ENCODE measurements at regions not wholly inside any gene's neighbourhood (a gene's known extent, or its start where the extent isn't known, plus 50 kb on each side); places are given as distances from the start of the nearest gene placed in this dataset.
"Not testable (repeated sequence)": the region's sequence is repeated elsewhere in the genome, so short reads cannot be mapped to it uniquely, and the experiment has no call there.

DNA sequence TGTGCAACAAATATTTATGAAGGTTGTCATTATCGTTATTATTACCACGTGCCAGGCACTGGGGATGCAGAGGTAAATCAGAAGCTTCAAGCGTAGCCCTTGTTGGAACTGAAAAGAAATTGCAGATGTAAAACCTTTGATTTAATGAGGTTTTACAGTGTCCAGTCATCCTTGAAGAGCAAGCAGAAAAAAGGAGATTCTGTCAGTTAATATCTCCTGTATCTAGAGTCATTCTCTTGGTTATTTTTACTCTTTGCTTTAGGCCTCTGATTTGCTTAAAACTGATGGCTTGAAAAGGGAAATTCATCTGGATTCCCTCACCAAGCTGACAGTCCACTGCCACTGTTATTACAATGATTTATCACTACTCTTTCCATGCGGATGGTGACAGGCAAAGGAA is 179.3 kb downstream of the GALC start:
- no peak for DNase-seq

DNA sequence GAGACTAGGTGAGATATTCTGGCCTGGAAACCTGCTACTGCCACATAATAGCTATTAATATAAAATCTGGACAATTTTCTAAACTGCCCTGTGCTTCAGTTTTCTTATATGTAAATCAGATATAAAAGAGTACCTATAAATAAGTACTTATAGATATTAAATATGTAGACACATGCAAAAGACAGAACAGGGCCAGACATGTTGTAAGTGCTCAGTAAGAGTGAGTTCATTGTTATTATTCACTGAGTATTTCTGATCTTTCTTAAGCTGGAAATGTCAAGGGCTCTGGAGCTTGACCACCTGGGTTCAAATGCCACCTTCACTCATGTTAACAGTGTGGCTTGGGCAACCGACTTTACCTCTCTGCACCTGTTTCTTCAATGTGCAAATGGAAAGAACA is 179.8 kb downstream of the GALC start:
- no peak for DNase-seq

DNA sequence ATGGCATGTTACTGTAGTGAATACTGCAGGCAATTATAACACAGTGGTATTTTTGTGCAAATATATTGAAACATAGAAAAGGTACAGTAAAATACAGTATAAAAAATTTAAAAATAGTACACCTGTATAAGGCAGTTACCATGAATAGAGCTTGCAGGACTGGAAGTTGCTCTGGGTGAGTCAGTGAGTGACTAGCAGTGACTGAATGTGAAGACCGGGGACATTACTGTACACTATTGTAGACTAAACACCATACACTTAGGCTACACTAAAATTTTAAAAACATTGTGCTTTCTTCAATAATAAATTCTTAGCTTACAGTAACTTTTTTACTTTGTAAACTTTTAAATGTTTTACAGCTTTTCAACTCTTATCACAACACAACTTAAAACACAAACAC is 181.7 kb downstream of the GALC start:
- no peak for DNase-seq

DNA sequence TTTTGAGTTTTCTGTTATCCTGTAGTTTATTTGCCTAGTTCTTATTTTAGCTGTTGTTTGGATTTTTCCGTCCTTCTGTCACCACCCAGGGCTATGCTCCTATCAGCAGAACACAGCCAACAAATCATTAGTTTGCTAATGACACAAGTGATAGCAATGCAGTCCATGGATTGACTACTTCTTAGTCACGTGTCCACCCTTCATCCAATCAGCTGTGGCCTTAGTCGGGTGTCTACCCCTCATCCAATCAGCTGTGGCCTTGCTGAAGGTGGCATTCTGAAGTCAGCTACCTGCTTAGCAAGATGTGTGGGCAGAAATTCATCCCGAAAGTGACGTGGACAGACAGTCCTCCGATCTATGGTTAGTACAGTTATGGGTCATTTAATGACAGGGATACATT is 182.3 kb downstream of the GALC start:
- no peak for DNase-seq

DNA sequence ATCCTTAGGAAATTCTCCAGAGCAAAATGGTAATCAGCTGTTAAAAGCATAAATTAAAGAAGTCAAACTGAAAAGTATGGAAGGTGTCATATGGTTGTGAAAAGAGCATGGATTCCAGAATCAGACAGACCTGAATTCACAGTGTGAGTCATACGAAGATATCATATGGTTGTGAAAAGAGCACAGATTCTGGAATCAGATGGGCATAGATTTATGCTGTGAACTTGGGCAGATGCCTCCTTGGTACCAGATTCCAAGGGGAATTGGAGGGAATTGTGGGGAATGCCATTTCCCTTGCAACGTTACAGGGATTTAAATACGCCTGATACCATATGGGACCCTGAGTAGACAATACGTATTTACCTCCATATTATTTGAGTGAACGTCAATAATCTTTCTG is 183.7 kb downstream of the GALC start:
- no peak for DNase-seq

DNA sequence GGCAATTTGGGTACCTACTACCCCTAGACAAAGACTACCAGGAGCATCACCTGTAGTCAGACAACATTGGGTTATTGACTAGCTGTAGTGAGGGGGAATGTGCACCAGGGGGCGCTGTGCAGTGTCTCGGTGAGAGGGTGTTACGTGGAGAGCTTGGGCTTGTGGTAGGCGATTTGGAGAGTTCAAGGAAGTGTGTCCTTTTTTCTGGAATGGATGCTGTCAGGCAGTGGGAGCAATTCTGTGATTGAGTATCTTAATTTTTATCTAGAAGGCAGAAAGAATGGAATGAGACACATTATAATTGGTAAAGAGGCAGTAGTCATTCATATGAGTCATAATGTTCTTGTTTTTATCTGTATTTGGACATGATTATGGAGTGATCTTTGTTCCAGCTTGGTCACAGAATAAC is 187.7 kb downstream of the GALC start:
- peak; percentile 31 for DNase-seq

DNA sequence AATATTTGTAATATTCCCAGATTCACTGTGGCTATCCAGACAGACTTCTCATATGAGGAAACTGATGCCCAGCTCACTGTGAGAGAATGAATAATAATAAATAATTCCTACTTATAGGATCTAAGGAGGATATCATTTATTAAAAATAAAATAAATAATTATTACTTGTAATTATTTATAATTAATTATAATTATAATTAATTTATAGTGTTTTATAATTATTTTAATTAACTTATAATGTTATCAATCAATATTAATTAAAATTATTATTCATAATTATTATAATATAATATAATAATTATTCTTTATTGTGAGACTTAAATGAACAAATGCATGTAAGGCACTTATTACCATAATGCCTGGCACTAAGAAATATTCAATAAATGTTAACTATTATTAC is 192.8 kb downstream of the GALC start:
- DNase-seq: no peak

DNA sequence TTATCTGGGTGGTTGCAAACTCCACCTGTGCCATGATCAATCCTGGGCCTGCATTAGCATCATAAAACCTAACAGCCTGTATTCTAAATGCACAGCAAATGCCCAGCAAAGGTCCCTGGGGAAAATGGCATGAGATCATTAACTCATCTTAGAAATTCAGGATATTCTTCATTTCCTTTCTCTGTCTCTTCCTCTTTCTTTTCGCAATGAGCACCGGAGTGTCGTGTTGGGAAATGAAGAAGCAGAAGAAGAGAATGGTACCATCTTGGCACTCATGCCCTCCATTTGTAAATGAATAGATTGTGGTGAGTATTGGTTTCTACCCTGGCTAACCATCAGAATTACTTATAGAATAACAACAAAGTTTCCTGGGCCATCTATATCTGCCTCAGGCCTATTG is 193.6 kb downstream of the GALC start:
- DNase-seq: no peak

DNA sequence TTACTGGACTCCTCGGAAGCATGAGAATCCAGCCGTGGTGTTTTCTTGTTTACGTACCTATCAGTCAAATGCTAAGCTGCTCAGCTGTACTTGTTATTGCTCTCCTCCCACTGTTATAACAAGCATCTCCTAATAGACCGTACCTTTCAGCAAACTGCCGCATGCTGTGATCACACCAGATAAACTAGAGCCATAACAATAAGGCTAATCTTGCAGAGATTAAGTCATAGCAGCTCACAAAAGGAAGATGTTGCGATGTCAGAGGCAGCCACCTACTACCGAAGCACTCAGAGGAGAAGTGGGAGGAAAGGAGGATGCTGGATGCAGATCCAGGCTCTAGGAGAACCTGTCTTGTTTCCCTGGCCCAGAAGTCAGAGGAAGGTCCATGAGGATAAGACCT is 196.0 kb downstream of the GALC start:
- no peak for DNase-seq

DNA sequence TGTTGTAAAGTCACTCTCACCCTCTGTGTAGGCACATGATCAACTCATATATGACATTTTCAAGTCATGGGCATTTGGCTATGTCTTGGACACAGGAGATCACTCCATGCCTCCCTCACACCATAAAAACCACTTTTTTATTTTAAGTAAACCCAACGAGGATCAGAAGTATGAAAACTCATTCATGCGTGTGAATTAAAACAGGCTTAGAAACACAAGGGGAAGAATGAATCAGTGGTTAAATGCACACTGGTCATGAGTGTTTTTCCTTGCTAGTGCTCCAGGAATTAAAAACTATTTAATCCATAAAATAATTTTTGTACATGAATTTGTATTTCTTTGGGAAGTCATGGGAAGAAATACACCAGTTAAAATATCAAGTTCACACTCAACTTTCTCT is 198.4 kb downstream of the GALC start:
- no peak for DNase-seq

DNA sequence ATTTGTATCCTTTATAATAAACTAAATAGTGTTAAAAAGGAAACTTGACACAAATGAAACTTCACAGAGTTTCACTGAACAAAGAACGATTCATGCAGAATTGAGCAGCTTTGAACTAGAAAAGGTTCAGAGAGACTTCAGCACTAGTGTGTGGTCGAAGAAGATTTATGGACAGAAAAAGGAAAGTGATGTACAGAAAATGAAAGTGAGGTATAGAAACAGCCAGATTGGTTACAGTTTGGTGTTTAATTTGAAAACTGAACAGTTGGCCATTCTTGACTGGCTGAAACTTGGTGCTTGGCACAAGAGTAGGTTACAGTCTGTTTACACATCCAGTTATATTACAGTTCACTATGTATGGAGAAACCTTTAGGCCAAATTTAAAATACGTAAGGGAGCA is 207.1 kb downstream of the GALC start:
- DNase-seq: no peak

DNA sequence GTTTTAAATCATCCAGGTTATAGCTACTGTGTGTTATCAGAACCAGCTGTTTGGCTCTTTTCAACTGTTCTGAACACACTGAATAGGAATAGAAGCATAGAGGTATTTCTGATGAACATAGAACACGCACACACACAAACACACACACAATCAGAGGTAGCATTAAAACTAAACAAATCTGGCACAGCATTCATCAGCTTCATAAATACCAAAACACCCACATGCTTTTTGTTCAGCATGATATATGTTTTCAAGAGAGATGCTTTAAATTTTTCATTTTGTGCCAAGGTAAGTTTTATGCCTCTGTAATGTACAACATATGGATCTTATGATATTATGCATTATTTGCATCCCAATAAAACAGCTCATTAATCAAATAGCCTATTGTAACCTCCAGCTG is 208.6 kb downstream of the GALC start:
- DNase-seq: no peak

DNA sequence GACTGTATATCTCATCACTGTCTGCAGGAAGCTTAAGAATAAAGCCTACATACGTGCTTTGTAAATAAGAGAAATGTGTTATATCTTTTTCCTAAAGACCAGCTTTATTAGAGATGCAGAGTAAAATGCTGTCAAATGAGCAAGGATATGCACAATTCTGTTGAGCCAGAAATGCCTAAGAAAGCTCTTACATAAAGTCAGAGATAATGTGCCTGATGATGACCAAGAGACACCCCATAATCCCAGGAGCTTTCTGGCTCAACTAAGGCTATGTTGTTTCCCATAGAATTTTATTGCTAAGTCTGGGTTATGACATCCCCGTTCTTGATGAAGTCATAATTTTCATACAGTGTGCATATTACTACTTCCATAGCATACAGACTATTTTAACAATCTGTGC is 209.9 kb downstream of the GALC start:
- no peak for DNase-seq

DNA sequence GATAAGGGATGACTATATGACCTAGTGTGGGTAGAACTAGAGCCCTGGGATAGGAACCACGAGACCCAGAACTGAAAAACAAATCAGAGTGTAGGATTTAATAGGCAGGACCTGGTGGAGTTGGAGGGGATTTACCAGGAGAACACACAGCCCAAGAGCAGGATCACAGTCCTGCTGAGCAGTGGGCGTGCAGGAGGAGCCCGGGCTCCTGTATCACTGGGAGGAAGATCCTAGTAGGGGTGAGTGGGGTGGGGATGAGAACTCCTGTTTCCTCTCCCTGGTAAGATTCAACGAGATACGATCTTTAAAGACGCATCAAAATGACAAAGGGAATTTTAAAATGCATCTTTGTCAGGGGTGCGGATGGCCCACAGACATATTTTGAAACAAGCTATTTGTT is 220.1 kb downstream of the GALC start:
- DNase-seq: no peak

DNA sequence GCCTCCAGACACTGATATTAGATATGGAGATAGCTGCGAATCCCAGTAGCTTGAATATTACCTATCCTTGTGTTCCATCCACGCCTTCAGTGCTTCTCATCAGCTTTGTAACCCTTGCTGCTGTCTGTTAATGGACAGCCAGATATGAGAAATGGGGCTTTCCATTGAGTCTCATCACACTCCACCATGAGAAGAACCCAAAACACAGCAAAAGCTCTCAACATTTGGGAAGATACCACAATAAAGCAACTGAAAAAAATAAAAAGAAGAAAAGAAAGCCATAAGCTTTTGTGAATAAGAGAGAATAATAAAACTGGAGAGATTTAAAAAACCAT is 225.4 kb downstream of the GALC start:
- no peak for DNase-seq

DNA sequence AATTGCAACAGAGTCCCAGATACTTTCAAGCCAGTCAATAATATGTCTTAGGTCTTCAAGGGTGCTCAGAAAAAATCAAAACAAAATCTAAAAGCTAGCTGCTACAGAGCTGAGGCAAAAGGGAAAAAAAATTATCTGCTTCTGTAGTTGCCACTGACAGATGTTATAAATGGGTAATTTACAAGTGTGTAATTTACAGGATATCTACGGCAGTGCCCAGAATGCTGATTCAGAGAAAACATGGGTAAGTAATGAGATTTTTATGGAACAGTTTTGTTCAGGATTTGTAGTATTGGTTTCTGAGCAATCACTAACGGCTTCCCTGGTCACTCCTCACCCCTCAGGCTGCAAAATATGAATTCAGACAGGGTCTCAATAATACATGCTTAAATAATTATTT is 234.1 kb downstream of the GALC start:
- no peak for DNase-seq

DNA sequence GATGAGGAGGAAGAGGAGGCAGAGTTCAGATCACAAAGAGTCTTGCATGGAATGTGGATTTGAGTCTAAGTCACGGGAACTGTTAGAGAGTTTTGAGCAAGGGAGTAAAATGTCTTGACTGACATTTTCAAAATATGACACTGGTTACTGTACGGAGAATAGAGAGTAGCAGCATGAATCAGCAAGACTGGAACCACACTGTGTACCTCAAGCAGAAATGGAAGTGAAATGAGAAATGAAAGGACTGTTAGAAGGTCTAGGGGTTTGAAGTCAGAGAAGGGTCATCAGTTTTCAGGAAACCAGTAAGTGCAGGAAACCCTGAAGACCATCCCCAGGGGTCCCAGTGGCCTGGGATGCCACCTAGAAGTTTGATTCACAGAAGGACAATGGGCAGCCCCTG is 236.3 kb downstream of the GALC start:
- DNase-seq: no peak

DNA sequence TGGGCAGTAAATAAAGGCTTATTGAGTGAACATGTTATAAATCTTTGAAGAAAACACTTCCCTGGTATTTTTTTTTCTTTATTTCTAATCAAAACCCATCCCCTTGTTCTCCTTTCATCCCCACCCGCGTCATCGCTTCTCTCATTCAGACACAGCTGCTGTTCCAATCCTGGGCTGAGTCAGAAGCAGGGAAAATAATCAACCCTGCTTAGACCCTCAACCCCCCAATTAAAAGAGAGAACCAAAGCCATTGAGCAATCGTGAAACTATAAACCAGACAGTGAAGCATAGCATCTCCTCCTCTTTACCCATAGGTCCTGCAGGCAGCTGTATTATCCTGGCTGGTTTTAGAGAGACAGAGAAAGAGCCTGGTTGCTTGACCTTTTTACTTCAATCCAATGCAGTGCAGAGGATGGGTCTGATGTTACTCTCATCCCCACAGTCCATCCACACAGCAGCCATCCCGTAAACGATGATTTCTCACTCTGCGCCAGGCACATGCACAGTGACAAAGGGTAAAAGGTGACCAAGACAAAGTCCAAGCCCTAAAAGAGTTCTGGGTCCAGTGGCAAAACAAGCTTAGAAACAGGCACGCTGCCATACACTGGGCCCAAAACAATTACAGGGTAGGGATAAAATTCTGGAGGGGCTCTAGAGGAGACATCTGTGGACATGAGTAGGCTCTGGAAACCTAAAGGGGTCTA is 238.3 kb downstream of the GALC start:
- DNase-seq: no peak

DNA sequence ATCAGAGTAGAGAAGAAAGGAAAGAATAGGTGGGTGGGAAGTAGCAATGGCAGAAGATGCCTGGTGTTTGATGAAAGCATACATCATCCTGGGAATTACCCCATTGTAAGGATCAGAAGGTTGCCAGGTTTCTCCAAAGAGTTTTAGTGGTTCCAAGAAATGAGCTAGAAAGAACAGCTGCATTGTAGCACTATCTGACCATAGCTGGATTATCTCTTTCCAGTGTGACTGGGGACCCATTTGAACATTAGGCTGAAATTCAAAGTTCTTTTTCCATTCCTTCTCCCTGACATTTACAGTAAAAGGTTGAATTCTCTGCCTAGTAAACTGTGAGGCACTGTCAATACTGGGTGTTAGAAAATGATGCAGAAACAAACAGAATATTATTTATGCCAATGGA is 244.4 kb downstream of the GALC start:
- DNase-seq: no peak

DNA sequence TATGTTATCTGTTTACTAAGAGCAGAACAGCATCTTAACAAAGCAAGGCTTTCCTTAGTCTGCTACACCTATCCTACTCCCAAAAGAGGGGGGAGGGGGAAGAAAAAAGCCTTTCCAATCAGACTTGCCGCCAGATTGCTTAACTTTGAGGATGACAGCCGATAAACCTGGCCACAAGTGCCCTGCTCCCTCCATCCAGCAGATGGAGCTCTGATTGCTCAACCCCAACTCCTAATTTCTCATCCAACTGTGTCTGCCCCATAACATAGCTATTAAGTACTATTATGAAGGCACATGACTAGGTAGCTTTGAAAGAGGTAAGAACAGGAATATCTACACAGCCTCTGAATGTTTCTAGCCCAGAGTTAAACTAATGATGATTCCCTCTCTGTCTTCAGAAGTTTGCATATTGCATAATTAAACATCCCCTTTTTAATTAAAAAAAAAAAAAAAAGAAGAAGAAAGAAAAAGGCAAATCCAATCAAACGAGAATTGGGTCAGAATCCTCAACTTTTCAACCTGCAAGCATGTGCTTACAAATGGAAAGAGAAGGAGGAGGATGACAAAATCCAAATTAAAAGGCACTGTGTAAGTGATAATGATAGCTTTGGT is 247.4 kb downstream of the GALC start:
- no peak for DNase-seq

DNA sequence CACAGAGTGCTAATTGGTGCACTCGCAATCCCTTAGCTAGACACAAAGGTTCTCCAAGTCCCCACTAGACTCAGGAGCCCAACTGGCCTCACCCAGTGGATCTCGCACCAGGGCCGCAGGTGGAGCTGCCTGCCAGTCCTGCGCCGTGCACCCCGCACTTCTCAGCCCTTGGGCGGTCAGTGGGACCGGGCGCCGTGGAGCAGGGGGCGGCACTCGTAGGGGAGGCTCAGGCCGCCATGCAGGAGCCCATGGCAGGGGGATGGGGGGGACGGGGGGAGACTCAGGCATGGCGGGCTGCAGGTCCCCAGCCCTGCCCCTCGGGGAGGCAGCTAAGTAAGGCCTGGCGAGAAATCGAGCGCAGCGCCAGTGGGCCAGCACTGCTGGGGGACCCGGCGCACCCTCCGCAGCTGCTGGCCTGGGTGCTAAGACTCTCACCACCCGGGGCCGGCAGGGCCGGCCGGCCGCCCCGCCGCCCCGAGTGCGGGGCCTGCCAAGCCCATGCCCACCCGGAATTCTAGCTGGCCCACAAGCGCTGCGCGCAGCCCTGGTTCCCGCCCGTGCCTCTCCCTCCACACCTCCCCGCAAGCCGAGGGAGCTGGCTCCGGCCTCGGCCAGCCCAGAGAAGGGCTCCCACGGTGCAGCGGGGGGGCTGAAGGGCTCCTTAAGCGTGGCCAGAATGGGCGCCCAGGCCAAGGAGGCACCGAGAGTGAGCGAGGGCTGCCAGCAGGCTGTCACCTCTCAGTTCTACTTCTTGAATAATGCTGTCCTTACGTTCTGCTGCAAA is 258.2 kb downstream of the GALC start:
- DNase-seq: not testable (repeated sequence)

DNA sequence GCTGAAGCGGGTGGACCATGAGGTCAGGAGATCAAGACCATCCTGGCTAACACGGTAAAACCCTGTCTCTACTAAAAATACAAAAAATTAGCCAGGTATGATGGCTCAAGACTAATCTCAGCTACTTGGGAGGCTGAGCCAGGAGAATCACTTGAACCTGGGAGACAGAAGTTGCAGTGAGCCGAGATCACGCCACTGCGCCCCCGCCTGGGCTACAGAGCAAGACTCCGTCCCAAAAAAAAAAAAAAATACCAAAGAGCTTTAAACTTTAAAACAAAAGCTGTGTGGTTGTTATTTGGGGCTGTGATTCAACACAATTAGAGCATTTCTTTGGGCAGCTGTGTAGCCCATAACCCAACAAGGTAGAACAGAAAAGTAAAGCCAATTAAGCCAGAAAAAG is 259.9 kb downstream of the GALC start:
- DNase-seq: not testable (repeated sequence)

DNA sequence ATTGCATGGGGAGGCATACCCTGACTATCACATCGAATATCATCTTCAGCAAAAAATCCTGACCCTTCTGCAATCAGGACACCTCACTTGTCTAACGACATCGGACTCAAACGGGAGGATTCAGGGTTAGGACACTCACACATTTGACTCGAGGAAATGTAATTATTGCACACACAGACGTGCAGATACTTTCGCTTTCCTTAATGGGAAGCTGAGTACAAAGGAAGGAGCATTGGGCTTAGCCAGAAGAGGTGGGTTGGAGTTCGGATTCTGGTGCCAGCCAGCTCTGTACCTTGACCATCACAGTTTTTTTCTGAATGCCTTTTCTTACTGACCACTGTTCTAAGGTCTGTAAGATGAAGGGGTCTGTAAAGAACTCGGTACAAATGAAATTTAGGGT is 260.4 kb downstream of the GALC start:
- DNase-seq: no peak

DNA sequence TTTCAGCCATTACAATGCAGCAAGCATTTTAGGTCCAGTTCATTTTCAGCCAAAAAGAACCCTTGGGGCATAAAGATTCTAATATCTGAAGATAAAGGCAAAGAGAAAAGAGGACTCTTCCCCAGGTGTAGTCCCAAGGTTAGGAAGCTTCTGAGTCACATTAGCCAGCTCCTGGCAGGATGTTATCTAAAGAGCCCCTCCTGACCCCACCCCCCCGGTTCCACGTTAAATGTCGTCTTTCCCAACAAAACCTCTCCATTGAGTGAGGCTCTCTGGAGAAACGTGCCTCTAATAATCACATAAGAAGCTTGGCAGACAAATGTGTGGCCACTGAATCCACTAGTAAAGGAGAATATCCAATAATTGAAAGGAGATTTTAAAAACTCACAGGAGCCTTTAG is 267.7 kb downstream of the GALC start:
- DNase-seq: no peak

Data from NK-92 treated with Interleukin-12 subunit alpha and Interleukin-12 subunit beta, amount 100 ng/mL, for 24 hours (cell line).